Choroid plexus epithelial cell (primary cell): ENCODE measurements at regions not wholly inside any gene's neighbourhood (a gene's known extent, or its start where the extent isn't known, plus 50 kb on each side); places are given as distances from the start of the nearest gene placed in this dataset.
"Not testable (repeated sequence)": the region's sequence is repeated elsewhere in the genome, so short reads cannot be mapped to it uniquely, and the experiment has no call there.

ENCODE experiments used
- DNase-seq: peaks from one replicate; pipeline ENCODE4 v3.0.0-alpha.2; 2010; ENCODE audit warnings: low read depth
- H3K4me3 ChIP-seq: 2 replicates; pipeline ENCODE4 v1.5.1; 2011; ENCODE audit warnings: low read depth, mild to moderate bottlenecking, control low read depth, low read length, moderate library complexity
- TF ChIP-seq, protein P1 (sequence below): conservative IDR thresholded peaks from 2 replicates; pipeline ENCODE4 v1.5.1; 2011; ENCODE audit warnings: low read depth, mild to moderate bottlenecking, control low read depth, inconsistent platforms, low read length, moderate library complexity

DNA sequence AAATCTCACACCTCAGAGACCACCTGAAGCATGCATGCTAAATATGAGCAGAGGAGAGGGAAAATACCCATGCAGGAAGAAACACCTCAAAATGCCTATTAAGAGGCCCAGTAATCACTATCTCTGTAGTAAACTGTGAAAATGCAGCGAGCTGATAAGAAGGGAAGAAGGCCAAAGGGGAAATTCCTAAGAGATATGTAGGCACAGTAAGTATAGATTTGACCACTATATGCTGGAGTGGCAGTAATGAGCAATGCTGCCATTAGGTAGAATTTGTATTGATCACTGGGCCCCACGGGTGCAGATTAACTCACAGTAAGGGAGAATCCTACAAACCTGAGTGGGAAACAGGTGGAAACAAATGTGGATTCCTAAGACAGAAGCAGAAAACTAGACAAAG, 1813.1 kb upstream of the RAG2 start:
- TF ChIP-seq, protein P1, sequence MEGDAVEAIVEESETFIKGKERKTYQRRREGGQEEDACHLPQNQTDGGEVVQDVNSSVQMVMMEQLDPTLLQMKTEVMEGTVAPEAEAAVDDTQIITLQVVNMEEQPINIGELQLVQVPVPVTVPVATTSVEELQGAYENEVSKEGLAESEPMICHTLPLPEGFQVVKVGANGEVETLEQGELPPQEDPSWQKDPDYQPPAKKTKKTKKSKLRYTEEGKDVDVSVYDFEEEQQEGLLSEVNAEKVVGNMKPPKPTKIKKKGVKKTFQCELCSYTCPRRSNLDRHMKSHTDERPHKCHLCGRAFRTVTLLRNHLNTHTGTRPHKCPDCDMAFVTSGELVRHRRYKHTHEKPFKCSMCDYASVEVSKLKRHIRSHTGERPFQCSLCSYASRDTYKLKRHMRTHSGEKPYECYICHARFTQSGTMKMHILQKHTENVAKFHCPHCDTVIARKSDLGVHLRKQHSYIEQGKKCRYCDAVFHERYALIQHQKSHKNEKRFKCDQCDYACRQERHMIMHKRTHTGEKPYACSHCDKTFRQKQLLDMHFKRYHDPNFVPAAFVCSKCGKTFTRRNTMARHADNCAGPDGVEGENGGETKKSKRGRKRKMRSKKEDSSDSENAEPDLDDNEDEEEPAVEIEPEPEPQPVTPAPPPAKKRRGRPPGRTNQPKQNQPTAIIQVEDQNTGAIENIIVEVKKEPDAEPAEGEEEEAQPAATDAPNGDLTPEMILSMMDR = peak; percentile 26
- H3K4me3 ChIP-seq = no peak overlapping the region
- no peak for DNase-seq

DNA sequence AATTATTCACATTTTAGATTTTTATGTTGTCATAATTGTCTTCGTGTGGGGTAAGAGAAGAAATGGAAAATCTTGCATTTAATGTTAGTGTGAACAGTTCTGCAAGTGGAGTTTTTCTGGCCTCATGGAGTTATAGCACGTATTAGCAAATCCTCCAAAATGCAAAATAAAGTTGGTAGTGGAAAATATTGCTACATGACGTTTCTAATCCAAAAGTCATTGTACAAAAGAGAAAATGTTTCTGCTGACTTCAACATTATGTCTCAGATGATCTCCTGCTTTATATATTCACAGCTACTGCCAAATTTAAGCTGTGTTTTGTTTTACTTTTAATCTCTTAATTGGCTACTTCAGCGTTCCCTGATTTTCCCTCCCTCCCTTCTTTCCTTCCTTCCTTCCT, 1804.0 kb upstream of the RAG2 start:
- DNase-seq = no peak
- TF ChIP-seq, protein P1 = no peak
- no peak overlapping the region for H3K4me3 ChIP-seq

DNA sequence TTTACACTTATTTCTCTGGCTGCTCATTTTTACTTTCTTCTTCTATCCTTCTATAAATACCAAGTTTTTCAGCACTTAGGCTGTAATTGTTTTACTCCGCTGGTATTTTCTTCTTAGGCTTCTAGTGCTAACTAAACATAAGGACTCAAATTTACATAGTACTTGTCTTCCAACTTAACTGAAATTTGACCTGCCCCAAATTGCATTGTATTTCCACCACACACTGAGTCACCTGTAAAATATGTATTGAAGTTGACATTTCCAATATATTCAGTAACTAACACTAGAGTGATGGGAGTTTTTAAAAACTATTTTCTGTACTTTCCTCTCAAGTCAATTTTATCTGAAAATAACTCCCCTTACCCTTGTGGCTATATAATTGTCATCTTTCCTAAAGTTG, 1794.1 kb upstream of the RAG2 start:
- peak; percentile 23 for DNase-seq
- TF ChIP-seq, protein P1 = no peak
- H3K4me3 ChIP-seq = no peak overlapping the region

DNA sequence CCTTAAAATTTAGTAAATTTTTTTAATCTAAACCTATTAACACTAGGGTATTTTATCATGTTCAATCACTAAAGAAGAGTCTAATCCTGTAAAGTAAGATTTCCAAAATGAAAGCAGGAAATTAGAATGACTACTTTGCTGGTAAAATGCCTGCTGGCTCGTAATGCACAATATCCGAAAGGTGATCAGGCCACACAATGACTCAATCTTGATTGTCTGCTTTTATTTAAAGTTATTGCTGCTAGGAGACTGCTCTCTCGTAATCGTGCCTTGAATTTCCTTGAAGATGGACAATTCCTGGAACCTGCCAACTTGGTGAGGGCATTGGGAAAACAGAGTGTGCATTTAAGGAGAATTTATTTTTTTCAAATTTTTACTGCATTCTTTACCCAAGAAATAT, 1786.5 kb upstream of the RAG2 start:
- no peak overlapping the region for H3K4me3 ChIP-seq
- TF ChIP-seq, protein P1 = no peak
- peak; percentile 2 for DNase-seq

DNA sequence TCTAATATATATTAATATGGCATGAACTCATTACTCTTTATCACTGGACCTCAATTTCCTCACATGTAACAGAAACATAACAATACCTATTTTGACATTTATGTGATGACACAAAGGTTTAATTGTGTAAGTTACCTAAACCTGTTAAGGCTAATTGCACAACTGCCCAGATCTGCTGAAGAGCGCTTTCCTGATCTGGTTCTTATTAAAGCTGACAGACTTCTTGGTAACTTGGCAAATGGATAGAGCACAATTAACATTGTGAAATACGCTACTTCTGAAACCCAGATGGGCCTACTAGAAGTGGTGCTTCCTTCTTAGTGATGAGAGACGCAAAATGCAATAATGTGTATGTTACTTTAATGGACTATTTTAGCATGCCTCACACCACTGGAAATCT, 1767.2 kb upstream of the RAG2 start:
- H3K4me3 ChIP-seq = no peak overlapping the region
- TF ChIP-seq, protein P1 = no peak
- DNase-seq = no peak

DNA sequence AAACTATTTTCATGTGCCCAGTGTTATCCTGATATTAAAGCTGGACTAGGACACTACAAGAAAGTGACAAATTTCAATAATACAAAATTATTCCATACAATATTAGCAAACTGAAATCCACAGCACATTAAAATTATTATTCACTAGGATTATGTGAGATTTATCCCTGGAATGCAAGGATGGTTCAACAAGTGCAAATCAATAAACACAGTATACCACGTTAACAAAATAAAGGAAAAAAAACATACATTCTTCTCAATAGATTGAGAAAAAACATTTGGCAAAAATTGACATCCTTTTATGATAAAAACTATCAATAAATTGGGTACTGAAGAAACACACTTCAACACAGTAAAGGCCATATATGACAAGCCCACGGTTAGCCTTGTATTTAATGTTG, 1758.2 kb upstream of the RAG2 start:
- TF ChIP-seq, protein P1 = no peak
- H3K4me3 ChIP-seq = no peak overlapping the region
- peak; percentile 2 for DNase-seq

DNA sequence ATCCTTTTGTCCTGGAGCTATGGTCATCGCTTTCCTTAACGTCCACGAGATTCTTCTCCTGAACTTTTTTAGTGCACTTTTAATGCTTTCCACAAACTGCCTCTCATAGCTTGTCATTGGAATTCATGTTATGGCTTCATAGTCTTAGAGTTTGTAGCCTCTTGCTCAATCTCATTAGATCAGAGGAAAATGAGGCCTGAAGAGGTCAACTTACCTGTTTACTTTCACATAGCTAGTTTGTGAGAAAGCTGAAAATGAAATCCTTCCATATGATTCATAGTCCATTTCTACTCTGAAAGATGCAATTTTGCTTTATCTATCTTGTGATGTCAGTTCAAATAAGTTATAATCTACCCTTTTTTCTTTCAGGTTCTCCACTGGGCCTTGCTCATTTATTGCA, 1747.2 kb upstream of the RAG2 start:
- TF ChIP-seq, protein P1 = no peak
- H3K4me3 ChIP-seq = no peak overlapping the region
- peak; percentile 72 for DNase-seq

DNA sequence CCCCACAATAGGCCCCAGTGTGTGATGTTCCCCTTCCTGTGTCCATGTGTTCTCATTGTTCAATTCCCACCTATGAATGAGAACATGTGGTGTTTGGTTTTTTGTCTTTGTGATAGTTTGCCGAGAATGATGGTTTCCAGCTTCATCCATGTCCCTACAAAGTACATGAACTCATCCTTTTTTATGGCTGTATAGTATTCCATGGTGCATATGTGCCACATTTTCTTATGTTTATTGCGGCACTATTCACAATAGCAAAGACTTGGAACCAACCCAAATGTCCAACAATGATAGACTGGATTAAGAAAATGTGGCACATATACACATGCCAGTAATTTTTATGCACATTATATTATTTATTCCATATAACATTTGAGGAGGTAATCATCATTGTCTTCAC, 1743.6 kb upstream of the RAG2 start:
- DNase-seq, H3K4me3 ChIP-seq: not testable (repeated sequence)
